Central memory CD8-positive, alpha-beta T cell (primary cell): ENCODE measurements at regions not wholly inside any gene's neighbourhood (a gene's known extent, or its start where the extent isn't known, plus 50 kb on each side); places are given as distances from the start of the nearest gene placed in this dataset.

Experiments used
- ATAC-seq: fragments of 150-1000 bp; cut with Tn5 transposase; replicated peaks from 2 replicates; pipeline ENCODE4 v1.10.0; 2022; ENCODE audit warnings: mild to moderate bottlenecking, moderate FRiP score, moderate number of reproducible peaks; ENCODE audit not compliant: poor library complexity, severe bottlenecking; ENCODE audit errors: extremely low read depth
- DNase-seq, 2 donors: peaks; one replicate each; pipeline ENCODE4 v3.0.0; 2021; ENCODE audit warnings: low spot score in 2 of 2
- H3K27ac Mint-ChIP-seq: one replicate; pipeline ENCODE4 v1.8.0; 2022; ENCODE audit warnings: low read depth, mild to moderate bottlenecking, moderate library complexity, mixed read lengths
- H3K27me3 Mint-ChIP-seq: one replicate; pipeline ENCODE4 v1.8.0; 2022; ENCODE audit warnings: mixed read lengths
- H3K36me3 Mint-ChIP-seq: one replicate; pipeline ENCODE4 v1.8.0; 2022; ENCODE audit warnings: mild to moderate bottlenecking, moderate library complexity, mixed read lengths; ENCODE audit not compliant: insufficient read depth
- H3K4me1 Mint-ChIP-seq: one replicate; pipeline ENCODE4 v1.8.0; 2022; ENCODE audit warnings: mixed read lengths
- H3K4me3 Mint-ChIP-seq: one replicate; pipeline ENCODE4 v1.8.0; 2022; ENCODE audit warnings: mild to moderate bottlenecking, moderate library complexity, mixed read lengths
- H3K9me3 Mint-ChIP-seq: one replicate; pipeline ENCODE4 v1.8.0; 2022; ENCODE audit warnings: mixed read lengths

DNA sequence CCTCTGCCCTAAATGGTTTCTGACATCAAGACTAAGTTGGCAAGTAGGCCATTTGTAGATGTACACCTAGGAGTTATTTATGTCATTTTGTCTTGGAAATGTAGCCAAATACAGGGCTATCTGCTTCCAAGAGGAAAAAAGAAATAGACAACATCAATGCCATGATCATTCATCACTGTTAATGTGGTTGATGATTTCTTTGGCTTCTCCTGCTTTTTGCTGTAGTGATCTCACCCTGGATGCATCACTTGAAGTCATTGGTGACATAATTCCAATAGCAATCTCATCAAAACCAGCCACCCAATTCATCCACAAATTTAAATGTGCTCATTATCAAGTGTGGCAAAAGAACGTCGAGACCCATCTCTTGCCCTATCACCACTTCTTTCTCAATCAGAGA is 222.6 kb upstream of the PPARGC1A start:
- Mint-ChIP-seq H3K27me3 (no peaks in the 10 kb centered on the region), H3K4me1 (no peaks in the 10 kb centered on the region), H3K9me3 (peaks cover 14% of the 10 kb centered on the region), H3K4me3 (no peak overlapping the region), H3K36me3 (no peaks in the 10 kb centered on the region), H3K27ac (no peak overlapping the region)
- no peak for ATAC-seq
- DNase-seq, result no peak

DNA sequence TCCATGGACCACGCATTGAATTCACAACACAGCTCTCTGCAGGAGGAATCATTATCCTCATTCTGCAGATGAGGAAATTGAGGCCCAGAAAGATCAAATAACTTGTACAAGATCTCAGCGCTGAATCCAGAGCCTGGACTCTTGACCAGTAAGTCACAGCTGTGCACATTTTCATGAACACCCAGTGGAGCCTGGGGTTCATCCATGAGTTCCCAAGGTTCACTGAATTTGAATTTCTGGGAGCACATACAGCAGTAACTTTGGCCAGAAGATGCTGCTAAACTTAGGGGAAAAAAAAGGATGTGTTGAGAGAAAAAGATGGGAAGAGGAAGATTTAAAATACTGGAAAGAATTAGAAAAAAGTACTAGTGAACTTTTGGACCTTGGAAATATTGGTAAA is 218.7 kb upstream of the PPARGC1A start:
- H3K9me3 Mint-ChIP-seq, result peaks cover 17% of the 10 kb centered on the region
- DNase-seq, result no peak
- no peaks in the 10 kb centered on the region for H3K4me1 Mint-ChIP-seq
- no peak overlapping the region for H3K27ac Mint-ChIP-seq
- no peaks in the 10 kb centered on the region for H3K27me3 Mint-ChIP-seq
- H3K4me3 Mint-ChIP-seq, result no peak overlapping the region
- no peaks in the 10 kb centered on the region for H3K36me3 Mint-ChIP-seq
- no peak for ATAC-seq

DNA sequence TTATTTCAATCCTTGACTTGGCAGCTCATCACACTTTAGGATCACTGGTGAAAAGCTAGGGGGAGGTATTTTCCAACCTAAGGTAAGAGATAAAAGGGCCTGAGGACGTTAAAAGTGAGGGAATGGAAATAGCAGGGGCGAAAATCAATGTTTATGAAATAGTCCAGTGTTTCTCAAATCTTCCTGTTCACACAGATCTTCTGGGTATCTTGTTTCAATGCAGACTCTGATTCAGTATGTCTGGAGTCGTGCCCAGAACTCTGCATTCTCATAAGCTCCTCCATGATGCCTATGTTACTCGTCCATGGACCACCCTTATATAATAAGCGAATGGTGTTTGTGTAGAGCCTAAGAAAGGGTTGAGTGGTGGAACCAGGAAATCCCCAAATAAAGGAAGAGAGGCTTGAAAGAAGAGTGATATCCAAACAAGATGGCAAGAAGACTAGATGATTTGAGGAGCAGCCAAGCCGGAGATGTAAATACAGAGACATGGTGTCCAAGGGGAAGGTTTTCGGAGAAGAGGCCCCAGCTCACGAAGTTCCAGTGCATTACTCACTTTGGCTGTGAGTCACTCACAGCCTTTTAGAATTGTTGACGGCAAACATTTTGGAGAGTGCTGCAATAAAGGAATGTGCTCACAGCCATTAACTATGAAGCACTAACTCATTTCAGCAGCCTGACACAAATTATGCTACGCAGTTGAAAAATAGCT is 215.6 kb upstream of the PPARGC1A start:
- no peak for ATAC-seq
- peaks cover 10% of the 10 kb centered on the region for H3K9me3 Mint-ChIP-seq
- H3K4me3 Mint-ChIP-seq, result no peak overlapping the region
- H3K36me3 Mint-ChIP-seq, result no peaks in the 10 kb centered on the region
- no peaks in the 10 kb centered on the region for H3K4me1 Mint-ChIP-seq
- H3K27ac Mint-ChIP-seq, result no peak overlapping the region
- no peaks in the 10 kb centered on the region for H3K27me3 Mint-ChIP-seq
- DNase-seq, result no peak

DNA sequence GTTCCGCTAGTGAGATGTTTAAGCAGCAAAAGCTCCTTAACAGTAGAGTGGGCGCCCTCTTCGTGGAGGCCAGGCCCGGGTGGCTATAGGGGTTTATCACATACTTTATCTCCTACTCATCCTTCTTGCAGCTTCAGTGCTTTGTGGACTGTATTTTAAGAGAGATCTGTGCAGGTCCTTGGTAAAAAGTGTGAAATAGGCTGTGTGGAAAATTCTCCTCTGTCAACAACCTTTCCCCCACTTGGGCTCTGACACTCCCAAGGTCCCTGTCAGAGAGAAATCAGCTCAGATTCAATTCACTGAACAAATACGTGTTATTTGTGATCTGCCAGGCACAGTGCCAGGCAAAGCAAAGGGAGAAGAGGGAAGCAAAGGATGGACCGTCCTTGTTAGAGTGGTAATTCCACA is 214.3 kb upstream of the PPARGC1A start:
- Mint-ChIP-seq H3K4me1 (no peaks in the 10 kb centered on the region), H3K27me3 (no peaks in the 10 kb centered on the region), H3K27ac (no peak overlapping the region), H3K4me3 (no peak overlapping the region), H3K36me3 (no peaks in the 10 kb centered on the region), H3K9me3 (peaks cover 10% of the 10 kb centered on the region)
- ATAC-seq (no peak), DNase-seq (no peak)

DNA sequence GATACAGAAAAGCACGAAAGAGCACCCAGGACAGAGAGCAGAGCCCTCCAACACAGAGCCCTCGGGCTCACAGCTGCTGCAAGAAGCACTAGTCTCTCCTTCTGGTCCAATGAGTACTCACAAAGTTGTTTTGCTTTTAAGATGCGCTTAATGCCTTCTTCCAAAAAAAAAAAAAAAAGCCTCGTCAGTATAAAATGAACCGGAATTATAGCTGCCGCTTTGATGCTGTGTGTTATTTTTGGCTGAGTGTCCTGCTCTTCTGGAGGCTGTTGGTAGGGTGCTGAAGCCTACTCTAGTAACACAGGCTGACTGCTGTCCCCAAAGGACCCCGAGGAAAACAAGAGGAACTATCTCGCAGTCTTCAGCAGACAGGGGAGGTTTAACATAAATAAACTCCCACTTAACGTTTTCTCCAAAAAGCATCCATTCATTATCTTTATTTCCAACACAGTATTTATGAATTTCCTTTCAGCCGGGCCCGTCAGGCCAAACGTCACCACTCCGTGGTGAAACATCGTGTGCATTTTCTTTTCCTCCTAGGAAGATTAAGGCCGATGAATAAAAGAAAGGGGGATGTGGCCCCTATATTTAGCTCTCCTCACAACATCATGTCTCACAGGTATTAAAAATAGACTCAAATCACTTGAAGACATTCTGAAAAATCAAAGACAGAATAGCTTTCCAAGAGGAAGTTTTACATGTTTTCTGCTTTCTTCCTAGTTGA is 213.7 kb upstream of the PPARGC1A start:
- Mint-ChIP-seq H3K4me3 (no peak overlapping the region), H3K27me3 (no peaks in the 10 kb centered on the region), H3K4me1 (no peaks in the 10 kb centered on the region), H3K9me3 (peaks cover 10% of the 10 kb centered on the region), H3K36me3 (no peaks in the 10 kb centered on the region), H3K27ac (no peak overlapping the region)
- DNase-seq (no peak), ATAC-seq (no peak)

DNA sequence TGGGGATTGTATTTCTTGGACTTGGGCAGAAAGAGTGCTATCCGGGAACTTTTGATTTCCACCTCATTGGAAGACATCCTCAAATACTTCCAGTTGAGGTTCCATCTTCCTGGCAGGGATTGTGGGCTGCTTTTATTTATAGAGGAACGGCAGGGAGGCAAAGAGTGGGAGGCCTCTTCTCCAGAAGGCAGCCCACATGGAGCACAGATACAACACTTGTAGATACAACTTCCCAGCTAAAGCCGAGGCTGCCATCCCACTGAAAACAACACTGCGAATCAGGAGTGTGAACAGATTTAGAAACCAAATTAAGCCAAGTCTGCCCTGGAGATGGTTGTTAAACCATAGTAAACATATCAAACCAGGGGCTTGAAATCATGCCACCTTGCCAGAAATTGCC is 212.8 kb upstream of the PPARGC1A start:
- Mint-ChIP-seq H3K4me3 (no peak overlapping the region), H3K9me3 (peaks cover 10% of the 10 kb centered on the region), H3K4me1 (no peaks in the 10 kb centered on the region), H3K27me3 (no peaks in the 10 kb centered on the region), H3K27ac (no peak overlapping the region), H3K36me3 (no peaks in the 10 kb centered on the region)
- DNase-seq (no peak), ATAC-seq (no peak)

DNA sequence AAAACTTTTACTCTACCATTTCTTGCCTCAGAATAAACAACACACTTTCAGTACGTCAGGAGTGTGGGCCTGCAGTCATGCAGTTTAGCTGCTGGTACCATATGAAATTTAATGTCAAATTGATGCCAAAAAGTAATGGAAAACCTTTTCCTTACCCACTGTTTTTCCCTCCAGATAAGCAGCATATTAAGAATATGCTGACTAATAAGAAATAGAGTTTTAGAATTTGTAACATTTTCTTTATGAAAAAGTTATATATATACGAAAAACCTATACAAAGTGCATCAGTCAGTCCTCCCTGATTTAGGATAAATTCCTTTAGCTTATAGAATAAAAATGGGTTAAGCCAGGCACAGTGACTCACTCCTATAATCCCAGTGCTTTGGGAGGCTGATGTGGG is 206.8 kb upstream of the PPARGC1A start:
- no peaks in the 10 kb centered on the region for H3K4me1 Mint-ChIP-seq
- H3K27ac Mint-ChIP-seq, result no peak overlapping the region
- no peak overlapping the region for H3K4me3 Mint-ChIP-seq
- no peaks in the 10 kb centered on the region for H3K27me3 Mint-ChIP-seq
- peaks cover 13% of the 10 kb centered on the region for H3K9me3 Mint-ChIP-seq
- DNase-seq (no peak), ATAC-seq (no peak)
- H3K36me3 Mint-ChIP-seq, result no peaks in the 10 kb centered on the region

DNA sequence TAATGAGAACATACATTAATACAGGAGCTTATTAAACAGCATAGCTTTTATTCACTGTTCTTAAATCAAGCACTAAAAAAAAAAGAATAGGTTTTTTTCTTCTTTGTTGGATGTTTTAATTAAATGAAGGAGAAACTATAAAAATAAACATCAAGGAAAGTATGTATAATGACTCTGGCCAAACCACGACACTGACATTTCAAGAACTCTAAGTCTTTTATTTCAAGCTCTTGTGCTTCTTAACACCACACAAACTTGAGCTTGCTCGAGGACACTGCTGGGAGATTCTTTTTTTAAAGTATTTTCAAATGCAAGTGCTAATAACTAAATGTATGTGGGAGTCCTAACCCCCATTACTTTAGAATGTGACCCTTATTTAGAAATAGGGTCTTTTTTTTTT is 204.9 kb upstream of the PPARGC1A start:
- no peak overlapping the region for H3K27ac Mint-ChIP-seq
- H3K9me3 Mint-ChIP-seq, result peaks cover 8% of the 10 kb centered on the region
- H3K4me1 Mint-ChIP-seq, result no peaks in the 10 kb centered on the region
- ATAC-seq, result no peak
- H3K36me3 Mint-ChIP-seq, result no peaks in the 10 kb centered on the region
- DNase-seq, result no peak
- H3K27me3 Mint-ChIP-seq, result no peaks in the 10 kb centered on the region
- H3K4me3 Mint-ChIP-seq, result no peak overlapping the region

DNA sequence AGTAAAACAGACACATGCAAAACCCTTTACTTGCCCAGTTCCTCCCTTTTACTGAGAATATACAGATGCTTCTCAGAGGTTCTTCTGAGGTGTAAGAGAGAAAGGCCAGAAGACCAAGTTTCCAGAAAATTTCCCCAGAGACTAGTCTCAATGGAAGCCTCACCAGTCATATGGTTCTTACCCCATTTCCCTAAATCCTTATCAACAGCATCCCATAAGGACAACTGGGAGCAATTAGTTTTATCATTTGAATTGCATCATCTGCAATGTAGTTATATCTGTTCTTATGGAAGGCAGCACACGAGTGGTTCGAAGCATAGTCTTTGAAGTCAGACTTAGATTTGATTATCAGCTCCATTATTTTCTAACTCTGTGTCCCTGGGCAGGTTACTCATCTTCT is 203.6 kb upstream of the PPARGC1A start:
- Mint-ChIP-seq H3K27me3 (no peaks in the 10 kb centered on the region), H3K4me3 (no peak overlapping the region), H3K27ac (no peak overlapping the region), H3K4me1 (no peaks in the 10 kb centered on the region), H3K9me3 (peaks cover 8% of the 10 kb centered on the region), H3K36me3 (no peaks in the 10 kb centered on the region)
- DNase-seq, result no peak
- no peak for ATAC-seq

DNA sequence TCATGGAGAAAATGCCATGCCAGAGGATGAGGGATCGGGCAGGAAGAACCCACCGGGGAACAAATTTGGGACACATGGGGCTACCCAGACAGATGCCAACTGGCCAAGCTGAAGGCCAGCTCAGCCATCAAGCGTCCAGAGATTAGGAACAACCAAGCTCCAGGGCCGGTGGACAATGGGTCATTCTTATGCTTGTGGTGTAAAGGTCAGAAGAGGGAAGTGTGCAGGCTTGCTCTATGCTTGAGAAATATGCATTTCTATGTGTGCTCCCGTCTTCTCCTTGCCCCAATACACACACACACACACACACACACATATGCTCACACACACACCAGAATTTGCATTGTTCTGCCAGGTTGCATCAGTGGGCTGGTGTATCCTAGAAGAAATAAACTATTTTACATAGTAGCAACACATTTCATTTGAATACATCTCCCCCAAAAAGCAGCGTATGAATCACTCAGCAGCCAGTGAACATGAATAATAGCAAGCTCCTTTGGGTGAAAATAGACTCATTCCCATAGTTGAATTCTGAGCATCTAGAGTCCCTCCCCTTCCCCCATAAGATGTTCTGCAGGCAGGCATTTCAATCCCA is 201.9 kb upstream of the PPARGC1A start:
- DNase-seq (no peak), ATAC-seq (no peak)
- Mint-ChIP-seq H3K27me3 (no peaks in the 10 kb centered on the region), H3K9me3 (peaks cover 13% of the 10 kb centered on the region), H3K27ac (no peak overlapping the region), H3K36me3 (no peaks in the 10 kb centered on the region), H3K4me3 (no peak overlapping the region), H3K4me1 (no peaks in the 10 kb centered on the region)

DNA sequence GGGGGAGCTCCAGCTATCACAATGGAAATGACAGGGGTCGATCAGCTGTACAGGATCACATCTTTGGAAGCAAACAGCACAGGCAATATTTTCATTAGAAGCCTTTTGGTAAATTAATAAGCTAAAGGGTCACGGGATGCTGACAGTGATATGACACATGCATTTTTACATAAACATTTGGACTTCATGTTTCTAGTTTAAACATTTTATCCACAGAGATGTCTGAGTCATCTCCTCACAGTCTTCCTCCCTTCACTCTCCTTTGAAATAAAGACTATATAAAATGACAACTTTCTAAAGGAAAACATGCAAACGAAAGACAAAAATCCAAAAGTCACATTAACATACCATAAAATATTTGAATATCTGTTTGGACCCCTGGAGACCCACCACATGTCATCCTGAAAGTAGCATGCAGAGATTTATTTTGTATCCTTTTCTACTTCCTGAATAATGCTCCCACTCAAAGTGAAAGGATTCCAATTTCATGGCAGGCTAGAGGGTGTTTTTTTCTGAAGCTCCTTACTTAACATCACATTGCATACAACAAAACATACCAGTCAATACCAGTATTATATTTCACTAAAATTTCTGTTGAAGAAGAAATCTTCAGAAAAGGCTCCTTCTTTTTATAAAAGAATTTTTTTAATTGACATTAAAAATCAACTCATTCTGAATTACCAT is 200.1 kb upstream of the PPARGC1A start:
- H3K36me3 Mint-ChIP-seq, result no peaks in the 10 kb centered on the region
- DNase-seq (no peak), ATAC-seq (no peak)
- no peak overlapping the region for H3K27ac Mint-ChIP-seq
- H3K4me3 Mint-ChIP-seq, result no peak overlapping the region
- H3K4me1 Mint-ChIP-seq, result no peaks in the 10 kb centered on the region
- peaks cover 20% of the 10 kb centered on the region for H3K9me3 Mint-ChIP-seq
- no peaks in the 10 kb centered on the region for H3K27me3 Mint-ChIP-seq

DNA sequence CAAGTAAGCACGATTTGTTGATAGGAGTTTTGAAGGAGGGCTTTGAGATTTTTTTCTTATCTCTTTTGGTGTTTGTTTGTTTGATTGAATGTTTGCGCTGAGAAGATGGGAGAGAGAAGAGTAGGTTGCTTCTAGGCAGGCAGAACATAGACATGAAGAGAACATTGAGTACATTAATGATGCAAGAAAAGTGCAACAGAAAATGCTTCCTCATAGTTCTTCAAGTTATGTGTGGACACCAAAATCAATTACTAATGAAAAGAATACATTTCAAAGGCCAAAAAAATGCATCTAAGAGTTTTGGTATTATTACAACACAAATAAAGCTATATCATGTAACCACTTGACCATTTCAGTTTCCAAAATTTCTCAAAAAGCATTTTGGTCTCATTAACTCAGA is 191.0 kb upstream of the PPARGC1A start:
- Mint-ChIP-seq H3K4me1 (no peaks in the 10 kb centered on the region), H3K27ac (no peak overlapping the region), H3K27me3 (no peaks in the 10 kb centered on the region), H3K4me3 (no peak overlapping the region), H3K36me3 (no peaks in the 10 kb centered on the region), H3K9me3 (peaks cover 4% of the 10 kb centered on the region)
- no peak for DNase-seq
- ATAC-seq, result no peak
